HG03460 (cell line): ENCODE measurements at regions not wholly inside any gene's neighbourhood (a gene's known extent, or its start where the extent isn't known, plus 50 kb on each side); places are given as distances from the start of the nearest gene placed in this dataset.
"Not testable (repeated sequence)": the region's sequence is repeated elsewhere in the genome, so short reads cannot be mapped to it uniquely, and the experiment has no call there.

Experiments used
- ATAC-seq: cut with Tn5 transposase; IDR thresholded peaks from one replicate; pipeline ENCODE4 v1.9.1; 2021; ENCODE audit not compliant: unreplicated experiment

DNA sequence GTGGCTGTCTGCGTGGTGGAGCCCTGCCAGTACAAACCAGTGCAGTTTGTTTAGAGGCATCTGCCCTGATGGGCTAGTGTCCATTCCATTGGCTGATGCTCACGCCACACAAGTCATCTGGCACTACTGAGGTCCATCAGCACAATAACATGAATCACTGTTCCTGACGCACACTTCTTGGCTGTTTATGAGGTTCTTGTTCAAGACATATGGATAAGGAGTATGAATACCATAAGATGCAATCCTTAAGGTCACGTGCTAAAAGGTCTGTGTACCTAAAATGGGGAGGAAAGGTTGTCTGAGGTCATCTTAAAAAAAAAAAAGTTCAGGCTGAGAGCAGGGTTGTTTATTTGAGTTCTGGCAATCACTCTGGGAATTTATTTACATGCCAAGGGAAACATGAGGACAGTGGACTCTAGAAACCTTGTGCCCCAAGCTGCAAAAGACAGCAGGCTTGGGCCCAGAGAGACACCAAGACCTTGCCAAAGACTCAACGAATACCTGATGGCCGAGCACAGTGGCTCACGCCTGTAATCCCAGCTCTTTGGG lies 54.1 kb upstream of the SHLD1 start:
- no peak for ATAC-seq

DNA sequence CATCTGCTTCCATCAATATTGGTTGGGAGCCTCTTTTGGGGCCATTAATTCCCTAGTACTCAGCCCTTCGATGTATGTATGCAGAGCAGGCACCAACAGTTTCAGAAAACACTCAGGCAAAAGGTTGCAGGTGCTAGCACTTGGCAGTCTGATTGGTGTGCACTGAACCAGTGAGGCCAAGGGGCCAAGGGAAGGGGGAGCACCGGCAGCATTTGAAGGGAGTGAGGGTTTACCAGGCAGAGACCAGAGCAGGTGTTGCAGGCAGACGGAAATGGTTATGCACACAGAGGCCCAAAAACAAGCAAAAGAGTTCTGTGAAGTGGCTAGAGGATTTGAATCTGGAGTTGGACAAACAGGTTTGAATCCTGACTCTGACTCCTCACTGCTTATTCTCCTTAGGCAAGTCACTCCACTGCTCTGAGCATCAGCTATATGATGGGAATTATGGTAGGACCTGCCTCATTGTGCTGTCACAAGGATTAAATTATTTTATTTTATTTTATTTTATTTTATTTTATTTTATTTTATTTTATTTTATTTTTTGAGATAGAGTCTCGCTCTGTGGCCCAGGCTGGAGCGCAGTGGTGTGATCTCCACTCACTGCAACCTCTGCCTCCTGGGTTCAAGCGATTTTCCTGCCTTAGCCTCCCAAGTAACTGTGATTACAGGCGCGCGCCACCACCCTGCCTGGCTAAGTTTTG lies 58.1 kb upstream of the SHLD1 start:
- peak; percentile 97 for ATAC-seq

DNA sequence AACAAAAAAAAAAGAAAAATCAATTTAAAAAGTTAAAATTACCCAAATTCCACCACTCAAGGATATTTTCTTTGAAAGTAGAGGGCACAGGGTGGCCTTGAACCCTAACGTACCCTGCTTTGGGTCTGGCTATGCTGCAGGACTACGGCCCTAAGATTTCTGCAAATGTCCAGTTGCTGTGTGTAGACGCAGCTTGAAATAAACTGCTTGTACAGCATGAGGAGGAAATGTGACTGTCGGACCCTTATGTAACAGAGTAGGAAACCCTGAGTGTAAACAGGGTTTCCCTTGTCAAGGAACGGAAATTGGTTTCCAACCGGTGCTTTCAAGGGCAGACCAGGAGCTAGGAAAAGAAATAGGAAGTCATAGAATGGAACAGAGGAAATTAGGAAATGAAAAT lies 60.7 kb upstream of the SHLD1 start:
- ATAC-seq: no peak

DNA sequence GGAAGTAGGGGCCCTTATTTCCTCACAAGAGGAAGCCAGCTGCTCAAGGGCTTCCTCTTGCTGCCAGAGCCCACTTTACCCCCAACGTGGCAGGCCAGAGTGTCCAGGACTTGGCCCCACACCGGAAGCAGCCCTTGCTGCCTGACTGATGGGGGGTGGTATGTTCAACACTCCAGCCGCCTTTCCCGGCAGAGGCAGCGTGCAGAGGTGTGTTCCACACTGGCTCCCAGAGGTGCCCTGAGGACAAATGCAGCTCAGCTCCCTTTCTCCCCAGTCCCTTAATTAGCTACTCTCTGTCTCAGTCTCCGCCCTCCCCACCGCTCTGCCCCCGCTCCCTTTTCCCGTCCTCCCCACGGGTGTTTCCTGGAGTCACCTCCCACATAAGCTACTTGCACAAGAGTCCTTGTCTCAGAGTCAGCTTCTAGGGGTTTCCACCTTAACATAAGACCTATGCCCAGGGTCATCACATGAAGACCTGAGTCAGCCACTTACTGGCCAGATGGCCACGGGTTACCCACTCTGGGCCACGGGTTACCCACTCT lies 61.7 kb upstream of the SHLD1 start:
- no peak for ATAC-seq

DNA sequence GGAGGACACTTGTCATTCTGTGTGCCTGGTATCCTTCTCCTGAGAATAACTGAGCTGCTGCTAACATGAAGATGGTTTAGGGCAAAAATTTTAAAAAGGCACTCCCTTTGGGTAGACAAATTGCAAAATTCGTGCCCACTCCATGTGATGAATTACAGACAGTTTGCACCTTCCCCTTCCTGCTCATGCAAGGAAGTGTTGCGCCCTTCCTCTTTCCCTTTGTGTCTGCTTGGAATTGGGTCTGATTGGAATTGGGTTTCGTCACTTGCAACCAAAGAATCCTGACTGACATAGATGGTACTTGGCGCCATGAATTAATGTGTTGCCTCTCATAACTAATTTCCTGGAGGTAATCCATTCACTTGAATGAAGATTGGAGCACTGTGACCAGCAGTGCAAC lies 62.3 kb upstream of the SHLD1 start:
- ATAC-seq: no peak

DNA sequence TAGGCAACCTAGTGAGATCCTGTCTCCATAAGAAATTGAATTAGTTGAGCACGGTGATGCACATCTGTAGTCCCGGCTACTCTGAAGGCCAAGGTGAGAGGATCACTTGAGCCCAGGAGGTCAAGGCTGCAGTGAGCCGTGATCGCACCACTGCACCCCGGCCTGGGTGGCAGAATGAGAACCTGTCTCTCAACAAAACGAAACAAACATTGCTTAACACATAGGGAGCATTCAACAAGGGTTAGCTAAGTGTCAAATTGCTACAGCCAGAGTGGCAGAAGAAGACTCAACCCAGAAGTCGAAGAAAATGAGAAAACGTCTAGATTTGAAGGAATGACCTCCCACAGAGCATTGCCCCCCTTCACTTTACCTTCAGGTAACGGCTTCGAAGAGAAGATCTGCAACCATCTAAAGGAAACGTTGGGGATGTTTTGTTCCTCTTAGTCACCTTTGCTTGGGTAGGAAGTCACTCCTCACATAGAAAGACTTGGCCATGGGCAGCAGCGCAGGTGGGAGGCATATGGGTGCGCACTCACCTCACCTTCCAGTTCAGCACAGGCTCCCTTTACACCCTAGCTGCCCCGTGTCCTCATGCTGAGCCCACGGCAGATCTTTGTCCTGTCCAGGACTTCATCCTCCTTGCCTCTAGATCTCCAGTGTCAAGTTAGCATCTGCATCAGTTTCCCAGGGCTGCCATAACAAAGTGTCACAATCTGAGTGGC lies 63.7 kb upstream of the SHLD1 start:
- ATAC-seq: no peak

DNA sequence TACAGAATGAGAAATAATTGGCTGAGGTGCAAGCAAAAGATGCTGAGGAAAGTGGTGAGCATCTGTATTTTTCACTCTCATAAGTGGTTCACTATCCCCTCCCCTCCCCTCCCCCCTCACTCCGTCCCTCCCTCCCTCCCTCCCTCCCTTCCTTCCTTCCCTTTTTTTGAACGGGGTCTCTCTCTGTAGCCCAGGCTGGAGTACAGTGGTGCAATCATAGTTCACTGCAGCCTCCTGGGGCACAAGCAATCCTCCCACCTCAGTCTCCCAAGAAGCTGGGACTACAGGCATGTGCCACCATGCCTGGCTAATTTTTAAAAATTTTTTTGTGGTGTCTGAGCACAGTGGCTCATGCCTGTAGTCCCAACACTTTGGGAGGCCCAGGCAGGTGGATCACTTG lies 67.6 kb upstream of the SHLD1 start:
- ATAC-seq: not testable (repeated sequence)

DNA sequence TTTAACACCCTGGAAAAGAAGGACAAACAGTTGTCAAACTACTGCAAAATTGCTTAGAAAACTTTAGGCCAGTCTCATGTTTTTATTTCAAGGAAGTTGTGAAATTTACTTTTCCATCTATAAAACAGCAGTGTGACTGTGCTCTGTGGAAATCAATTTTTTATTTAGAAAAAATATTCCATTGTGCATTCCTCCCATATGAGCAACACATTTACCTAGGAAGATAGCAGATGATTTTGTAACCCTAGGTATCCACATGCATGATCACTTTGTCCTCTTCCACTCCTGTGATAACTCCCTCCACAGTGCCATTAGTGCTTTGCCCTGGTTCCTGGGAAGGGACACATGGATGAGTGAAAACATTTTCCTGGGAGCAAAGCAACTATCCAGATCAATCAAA lies 69.4 kb upstream of the GPCPD1 start:
- ATAC-seq: no peak

DNA sequence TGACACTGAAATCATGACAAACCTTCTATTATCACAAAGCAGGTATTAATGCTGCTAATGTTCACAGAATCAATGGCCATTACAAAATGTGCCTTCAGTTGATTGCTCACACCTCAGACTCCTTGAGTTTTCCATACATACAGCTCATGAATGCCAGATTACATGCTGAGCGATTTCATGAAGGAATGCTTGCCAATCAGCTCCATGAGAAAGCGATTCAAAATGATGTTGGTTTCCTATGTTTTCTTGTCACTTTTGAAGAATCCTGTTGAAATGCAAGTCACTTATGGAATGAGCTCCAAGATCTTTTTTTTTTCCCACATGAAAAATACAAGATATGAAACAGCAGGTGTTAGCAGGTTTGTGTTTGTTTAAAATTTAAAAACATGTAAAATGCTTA lies 68.0 kb upstream of the GPCPD1 start:
- no peak for ATAC-seq

DNA sequence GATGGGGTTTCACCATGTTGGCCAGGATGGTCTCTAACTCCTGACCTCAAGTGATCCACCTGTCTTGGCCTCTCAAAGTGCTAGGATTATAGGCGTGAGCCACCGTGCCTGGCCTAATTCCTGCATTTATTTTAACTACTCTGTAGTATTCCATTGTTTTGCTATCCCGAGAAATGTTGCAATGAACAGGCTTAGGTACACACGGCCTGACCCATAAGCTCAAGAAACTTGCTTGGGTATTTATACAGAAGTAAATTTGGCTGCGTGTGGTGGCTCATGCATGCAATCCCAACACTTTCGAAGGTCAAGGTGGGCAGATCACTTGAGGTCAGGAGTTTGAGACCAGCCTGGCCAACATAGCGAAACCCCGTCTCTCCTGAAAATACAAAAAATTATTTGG lies 67.1 kb upstream of the GPCPD1 start:
- ATAC-seq: not testable (repeated sequence)

DNA sequence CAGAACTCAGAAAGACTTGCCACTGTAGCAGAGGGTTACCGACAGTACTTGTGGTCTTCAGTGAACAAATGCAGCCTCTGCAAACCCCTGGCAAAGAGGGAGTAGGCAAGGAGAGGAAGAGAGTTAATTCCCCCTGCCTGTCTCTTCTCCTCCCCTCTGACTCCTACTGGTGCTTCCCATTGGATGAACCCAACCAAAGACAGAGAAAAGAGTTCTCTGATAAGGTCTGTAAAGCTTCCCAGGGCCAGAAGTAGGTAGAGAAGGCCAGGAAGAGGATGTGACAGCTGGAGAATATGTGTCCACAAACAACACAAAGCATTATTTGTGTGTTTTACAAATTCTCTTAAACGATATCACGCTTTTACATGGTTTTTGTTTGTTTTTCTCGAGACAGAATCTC lies 66.6 kb upstream of the GPCPD1 start:
- ATAC-seq: no peak

DNA sequence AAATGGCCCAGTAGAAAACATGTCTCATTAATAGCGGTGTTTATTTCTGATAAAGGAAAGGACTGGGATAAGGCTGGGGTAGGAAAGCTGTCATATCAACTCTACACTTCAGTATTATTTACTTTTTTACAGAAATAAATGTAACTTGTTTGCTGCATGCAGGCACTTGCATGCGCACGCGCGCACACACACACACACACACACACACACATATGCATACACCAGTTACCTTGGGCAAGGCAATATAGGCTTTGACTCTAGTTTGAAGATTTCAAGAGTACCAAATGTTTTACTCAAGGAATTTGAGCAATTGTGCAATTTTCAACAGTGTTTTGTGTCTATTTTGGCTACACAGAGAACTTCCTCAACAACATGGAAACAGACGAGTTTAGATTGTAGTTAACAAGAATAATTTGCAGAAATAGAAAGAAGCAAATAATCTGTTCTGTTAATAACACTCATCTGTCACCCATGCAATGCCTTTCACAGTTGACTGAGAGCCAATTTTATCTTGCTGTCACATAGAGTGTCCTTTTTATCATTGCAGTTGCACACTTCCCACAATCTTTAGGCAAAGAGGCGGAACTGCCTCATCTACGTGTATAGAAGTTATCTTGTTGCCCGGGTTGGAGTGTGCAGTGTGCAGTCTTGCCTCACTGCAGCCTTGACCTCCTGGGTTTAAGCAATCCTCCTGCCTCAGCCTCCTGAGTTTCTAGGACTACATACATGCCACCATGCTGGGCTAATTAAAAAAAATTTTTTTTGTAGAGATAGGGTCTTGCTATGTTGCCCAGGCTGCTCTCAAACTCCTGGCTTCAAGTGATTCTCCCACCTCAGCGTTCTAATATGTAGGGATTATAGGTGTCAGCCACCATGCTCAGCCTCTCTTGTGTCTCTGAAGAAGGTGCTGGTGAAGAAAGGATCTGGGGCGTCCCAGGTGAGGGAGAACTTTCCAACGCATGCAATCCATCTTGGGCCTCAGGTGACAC lies 64.6 kb upstream of the GPCPD1 start:
- no peak for ATAC-seq

DNA sequence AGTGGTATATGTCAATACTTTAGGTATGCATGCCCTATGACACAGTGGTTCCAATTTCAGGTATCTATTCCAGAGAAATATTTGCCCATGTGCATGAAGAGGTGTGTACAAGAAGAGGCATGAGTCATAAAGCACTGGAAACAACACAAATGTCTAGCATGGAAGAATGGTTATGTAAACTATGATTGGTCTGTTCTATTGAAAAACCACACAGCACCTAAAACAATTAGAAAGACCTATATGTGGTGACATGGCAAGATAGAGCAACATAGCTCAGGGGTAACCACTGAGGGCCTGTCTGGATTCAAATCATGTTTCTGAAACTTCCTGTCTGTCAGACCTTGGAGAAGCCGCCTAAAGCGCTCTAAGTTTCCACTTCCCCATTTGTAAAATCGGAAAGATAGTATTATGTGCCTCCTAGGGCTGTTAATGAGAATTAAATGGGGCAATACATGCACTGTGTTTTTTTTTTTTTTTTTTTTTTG lies 63.4 kb upstream of the GPCPD1 start:
- peak; percentile 90 for ATAC-seq

DNA sequence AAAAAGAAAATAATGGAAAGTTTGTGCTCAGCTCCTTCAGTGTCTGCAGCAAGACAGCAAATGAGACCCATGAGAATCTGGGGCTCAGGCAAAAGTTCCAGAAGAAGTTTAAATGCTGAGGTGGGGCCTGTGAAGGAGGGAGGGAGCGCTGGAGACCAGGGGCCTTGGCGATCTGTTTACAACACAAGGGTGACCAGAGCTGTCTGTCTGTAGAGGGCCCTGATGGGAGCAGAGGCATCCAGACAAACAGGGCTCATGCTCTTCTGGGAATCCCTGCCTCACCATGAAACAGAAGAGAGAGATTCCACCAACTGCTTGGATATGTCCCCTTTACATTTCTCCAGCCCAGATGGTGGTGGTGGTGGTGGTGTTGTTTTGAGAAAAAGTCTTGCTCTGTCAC lies 60.1 kb upstream of the GPCPD1 start:
- no peak for ATAC-seq

DNA sequence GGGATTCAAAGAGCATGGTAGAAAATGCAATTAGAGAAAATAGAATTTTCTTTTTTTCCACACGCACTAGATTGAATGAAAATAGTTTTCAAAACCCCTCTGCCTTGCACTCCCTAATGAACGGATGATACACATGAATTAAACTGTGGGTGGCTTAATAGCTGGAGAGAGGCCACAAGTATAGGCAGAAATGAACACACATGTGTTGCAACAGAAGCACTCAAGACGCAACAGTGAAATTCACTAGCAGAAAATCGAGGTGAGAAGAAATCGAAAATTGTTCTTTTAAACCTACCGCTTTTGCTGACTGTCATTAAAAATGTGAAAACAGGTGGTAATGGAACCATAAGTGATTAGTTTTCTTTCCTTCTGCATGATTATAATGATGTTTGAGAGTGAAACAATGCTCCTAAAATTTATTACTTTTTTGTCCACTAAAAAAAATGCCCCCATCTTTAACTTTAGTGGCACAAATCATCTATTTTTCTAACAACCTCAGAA lies 59.3 kb upstream of the GPCPD1 start:
- ATAC-seq: no peak

DNA sequence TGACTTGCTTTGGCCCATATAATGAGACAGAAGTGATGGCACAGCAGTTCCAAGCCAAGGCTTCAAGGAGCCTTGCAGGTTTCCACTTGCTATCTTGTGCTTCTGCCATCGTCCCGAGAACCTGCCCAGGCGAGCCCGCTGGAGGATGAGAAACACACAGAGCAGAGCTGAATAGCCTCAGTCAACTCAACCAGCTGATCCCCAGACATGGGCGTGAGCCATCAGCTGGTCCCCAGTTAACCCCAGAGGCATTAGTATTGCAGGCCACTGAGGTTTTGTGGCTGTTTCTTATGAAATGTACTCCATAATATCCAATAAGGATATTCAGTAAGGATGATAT lies 57.7 kb upstream of the GPCPD1 start:
- ATAC-seq: no peak

DNA sequence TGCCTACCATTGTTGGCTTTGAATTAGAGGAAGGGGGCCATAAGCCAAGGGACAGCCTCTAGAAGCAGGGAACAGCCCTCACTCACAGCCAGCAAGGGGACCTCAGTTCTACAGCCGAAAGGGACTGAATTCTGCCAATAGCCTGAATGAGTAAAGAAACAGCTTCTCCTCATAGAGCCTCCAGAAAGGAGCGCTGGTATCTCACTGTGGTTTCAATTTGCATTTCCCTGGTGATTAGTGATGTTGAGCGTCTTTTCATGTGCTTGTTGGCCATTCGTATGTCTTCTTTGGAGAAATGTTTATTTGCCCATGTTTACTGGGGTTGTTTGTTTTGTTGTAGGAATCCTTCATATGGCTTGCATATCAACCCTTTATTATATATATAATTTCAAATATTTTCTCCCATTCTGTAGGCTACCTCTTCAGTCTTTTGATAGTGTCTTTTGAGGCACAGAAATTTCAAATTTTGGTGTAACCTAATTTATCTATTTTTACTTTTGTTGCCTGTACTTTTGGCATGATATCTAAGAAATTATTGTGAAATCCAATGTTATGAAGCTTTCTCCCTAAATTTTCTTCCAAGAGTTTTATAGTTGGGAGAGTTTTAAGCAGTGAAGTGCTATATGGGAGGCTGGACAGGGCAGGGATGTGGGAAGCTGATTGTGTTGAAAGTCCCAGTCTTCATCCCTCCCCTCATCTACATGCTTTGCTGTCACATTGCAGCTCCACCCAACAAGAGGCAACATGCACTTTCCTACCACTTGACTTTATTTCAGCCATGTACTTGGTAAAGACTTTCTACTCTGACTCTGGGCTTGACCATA lies 57.1 kb upstream of the GPCPD1 start:
- no peak for ATAC-seq

DNA sequence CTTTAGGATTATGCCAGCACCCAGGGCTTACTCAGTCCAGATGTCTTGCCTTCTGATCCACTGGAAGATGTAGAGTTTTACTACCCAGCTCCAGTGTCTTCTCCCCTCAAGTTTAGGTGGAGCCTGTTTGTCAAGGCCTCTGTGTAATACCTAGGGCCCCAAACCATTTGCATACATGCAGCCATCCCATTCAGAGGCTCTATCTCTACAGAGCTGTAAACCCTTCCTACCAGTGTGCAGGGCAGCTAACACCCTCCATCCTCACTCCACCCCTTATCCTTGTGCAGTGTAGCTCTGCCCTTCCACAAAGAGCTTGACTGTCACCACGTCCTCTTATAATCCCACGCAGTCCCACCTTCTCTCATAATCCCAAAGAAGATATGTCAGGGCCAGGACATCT lies 54.6 kb upstream of the GPCPD1 start:
- no peak for ATAC-seq

DNA sequence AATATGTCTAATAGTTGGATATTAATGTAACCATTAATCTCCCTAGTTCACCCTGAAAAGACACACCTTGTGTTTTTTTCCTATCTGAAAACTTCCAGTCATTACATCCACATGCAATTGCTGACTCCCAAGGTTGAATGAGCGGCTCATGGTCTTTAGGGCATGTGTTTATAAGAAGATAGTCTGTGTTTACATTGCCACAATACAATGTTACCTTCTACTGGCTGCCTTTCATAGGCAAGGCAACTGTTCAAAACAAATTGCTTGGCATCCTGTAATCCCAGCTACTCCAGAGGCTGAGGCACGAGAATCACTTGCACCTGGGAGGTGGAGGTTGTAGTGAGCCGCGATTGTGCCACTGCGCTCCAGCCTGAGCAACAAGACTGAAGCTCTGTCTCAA lies 52.6 kb upstream of the GPCPD1 start:
- no peak for ATAC-seq

DNA sequence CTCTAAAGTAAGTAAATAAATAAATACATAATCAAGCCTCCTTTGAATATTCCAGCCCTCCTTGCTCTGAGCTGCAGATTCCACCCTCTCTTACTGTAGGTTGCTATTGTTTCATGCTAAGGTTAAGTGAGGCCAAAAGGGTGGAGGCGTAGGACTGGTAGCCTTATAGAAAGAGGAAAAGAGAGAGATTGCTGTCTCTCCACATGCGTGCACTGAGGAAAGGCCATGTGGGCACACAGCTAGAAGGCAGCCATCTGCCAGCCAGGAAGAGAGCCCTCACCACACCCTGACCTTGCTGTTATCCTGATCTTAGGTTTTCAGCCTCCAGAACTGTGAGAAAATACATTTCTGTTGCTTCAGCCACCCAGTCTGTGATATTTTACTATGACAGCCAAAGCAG lies 52.0 kb upstream of the GPCPD1 start:
- ATAC-seq: no peak
